HEK293 (cell line): ENCODE measurements at regions not wholly inside any gene's neighbourhood (a gene's known extent, or its start where the extent isn't known, plus 50 kb on each side); places are given as distances from the start of the nearest gene placed in this dataset.

Experiments
- CTCF ChIA-PET: fragments of 350-600 bp; formaldehyde crosslinking; extraction: SDS; loops from one replicate; lab custom pipeline; 2021; ENCODE audit warnings: antibody characterized with exemption; lab: Yijun Ruan, JAX
- POLR2A ChIA-PET: fragments of 300-600 bp; formaldehyde crosslinking; extraction: SDS; loops from one replicate; lab custom pipeline; 2020; ENCODE audit warnings: antibody characterized with exemption, inconsistent platforms; lab: Yijun Ruan, JAX
- H3K27ac ChIP-seq: fragments of 200-500 bp; sonication (Bioruptor generic); 2 replicates; pipeline ENCODE4 v1.5.1; 2014; ENCODE audit warnings: low read depth, low read length, control low read depth, inconsistent platforms; ENCODE audit errors: extremely low read depth
- H3K36me3 ChIP-seq, 2 experiments: fragments of 200-500 bp in 1 of 2; sonication (Bioruptor generic) in 1 of 2; 1 replicate in 1 of 2; 2 replicates in 1 of 2; pipeline ENCODE4 v1.5.1; 2014 to 2017; ENCODE audit warnings: inconsistent platforms in 2 of 2, low read length in 2 of 2; ENCODE audit not compliant: control insufficient read depth in 2 of 2, insufficient read depth in 1 of 2
- H3K4me1 ChIP-seq: fragments of 200-500 bp; sonication (Bioruptor generic); 2 replicates; pipeline ENCODE4 v1.5.1; 2014; ENCODE audit warnings: mild to moderate bottlenecking, low read length, inconsistent platforms; ENCODE audit not compliant: control insufficient read depth, insufficient read depth
- H3K4me3 ChIP-seq: 2 replicates; pipeline ENCODE4 v1.5.1; 2011; ENCODE audit warnings: low read depth, mild to moderate bottlenecking, control low read depth, low read length, moderate library complexity
- H3K9me3 ChIP-seq: fragments of 200-500 bp; sonication (Bioruptor generic); 2 replicates; pipeline ENCODE4 v1.5.1; 2014; ENCODE audit warnings: low read depth, low read length, inconsistent platforms; ENCODE audit not compliant: control insufficient read depth, insufficient read depth
- GFI1B ChIP-seq: fragments of 450-650 bp; formaldehyde crosslinking; IDR thresholded peaks from 2 replicates; pipeline ENCODE4 v1.5.1; 2016; ENCODE audit warnings: missing biosample characterization, missing genetic modification characterization
- MYNN ChIP-seq: fragments of 450-650 bp; formaldehyde crosslinking; IDR thresholded peaks from 2 replicates; pipeline ENCODE4 v1.5.1; 2016; ENCODE audit warnings: missing biosample characterization, missing genetic modification characterization, borderline replicate concordance
- SETDB1 ChIP-seq: IDR thresholded peaks from one replicate; pipeline ENCODE4 v1.6.1; 2017; ENCODE audit warnings: mild to moderate bottlenecking, low read length, moderate library complexity, mixed read lengths; ENCODE audit not compliant: insufficient read length
- YY2 ChIP-seq: fragments of 450-650 bp; formaldehyde crosslinking; IDR thresholded peaks from 2 replicates; pipeline ENCODE4 v1.5.1; 2016; ENCODE audit warnings: missing biosample characterization, missing genetic modification characterization
- ZFP69B ChIP-seq: fragments of 450-650 bp; formaldehyde crosslinking; IDR thresholded peaks from 2 replicates; pipeline ENCODE4 v1.5.1; 2016; ENCODE audit warnings: missing biosample characterization, missing genetic modification characterization
- ZNF10 ChIP-seq: fragments of 450-650 bp; formaldehyde crosslinking; IDR thresholded peaks from 2 replicates; pipeline ENCODE4 v1.5.1; 2017; ENCODE audit warnings: missing biosample characterization, missing genetic modification characterization
- ZNF121 ChIP-seq: fragments of 450-650 bp; formaldehyde crosslinking; IDR thresholded peaks from 2 replicates; pipeline ENCODE4 v1.5.1; 2016; ENCODE audit warnings: missing biosample characterization, missing genetic modification characterization
- ZNF157 ChIP-seq: fragments of 450-650 bp; formaldehyde crosslinking; IDR thresholded peaks from 2 replicates; pipeline ENCODE4 v1.5.1; 2016; ENCODE audit warnings: missing biosample characterization, missing genetic modification characterization
- ZNF19 ChIP-seq: fragments of 450-650 bp; formaldehyde crosslinking; IDR thresholded peaks from 2 replicates; pipeline ENCODE4; 2016; ENCODE audit warnings: missing biosample characterization, missing genetic modification characterization, low read depth
- ZNF211 ChIP-seq: fragments of 450-650 bp; formaldehyde crosslinking; IDR thresholded peaks from 2 replicates; pipeline ENCODE4 v1.5.1; 2016; ENCODE audit warnings: low read depth, missing biosample characterization, missing genetic modification characterization
- ZNF248 ChIP-seq: fragments of 450-650 bp; formaldehyde crosslinking; IDR thresholded peaks from 2 replicates; pipeline ENCODE4 v1.5.1; 2017; ENCODE audit warnings: missing biosample characterization, missing genetic modification characterization
- ZNF324 ChIP-seq: fragments of 450-650 bp; formaldehyde crosslinking; IDR thresholded peaks from 2 replicates; pipeline ENCODE4 v1.5.1; 2016; ENCODE audit warnings: missing biosample characterization, missing genetic modification characterization
- ZNF394 ChIP-seq: fragments of 450-650 bp; formaldehyde crosslinking; IDR thresholded peaks from 2 replicates; pipeline ENCODE4 v1.5.1; 2016; ENCODE audit warnings: missing biosample characterization, missing genetic modification characterization, mild to moderate bottlenecking, moderate library complexity, borderline replicate concordance
- ZNF416 ChIP-seq: fragments of 450-650 bp; formaldehyde crosslinking; IDR thresholded peaks from 2 replicates; pipeline ENCODE4 v1.5.1; 2016; ENCODE audit warnings: missing biosample characterization, missing genetic modification characterization
- ZNF423 ChIP-seq: fragments of 450-650 bp; formaldehyde crosslinking; IDR thresholded peaks from 2 replicates; pipeline ENCODE4 v1.5.1; 2016; ENCODE audit warnings: missing biosample characterization, missing genetic modification characterization
- ZNF530 ChIP-seq: fragments of 450-650 bp; formaldehyde crosslinking; IDR thresholded peaks from 2 replicates; pipeline ENCODE4 v1.5.1; 2016; ENCODE audit warnings: low read depth, missing biosample characterization, missing genetic modification characterization
- ZNF600 ChIP-seq: fragments of 450-650 bp; formaldehyde crosslinking; IDR thresholded peaks from 2 replicates; pipeline ENCODE4 v1.5.1; 2016; ENCODE audit warnings: missing biosample characterization, missing genetic modification characterization
- ZNF610 ChIP-seq: fragments of 450-650 bp; formaldehyde crosslinking; IDR thresholded peaks from 2 replicates; pipeline ENCODE4 v1.5.1; 2016; ENCODE audit warnings: missing biosample characterization, missing genetic modification characterization, borderline replicate concordance
- ZNF623 ChIP-seq: fragments of 450-650 bp; formaldehyde crosslinking; IDR thresholded peaks from 2 replicates; pipeline ENCODE4 v1.5.1; 2016; ENCODE audit warnings: missing biosample characterization, missing genetic modification characterization
- ZNF76 ChIP-seq: fragments of 450-650 bp; formaldehyde crosslinking; IDR thresholded peaks from 2 replicates; pipeline ENCODE4; 2016; ENCODE audit warnings: low read depth, missing biosample characterization, missing genetic modification characterization, borderline replicate concordance
- ZNF776 ChIP-seq: fragments of 450-650 bp; formaldehyde crosslinking; IDR thresholded peaks from 2 replicates; pipeline ENCODE4 v1.5.0; 2017; ENCODE audit warnings: missing biosample characterization, missing genetic modification characterization, borderline replicate concordance
- TF ChIP-seq, protein P1 (sequence below): fragments of 450-650 bp; formaldehyde crosslinking; IDR thresholded peaks from 2 replicates; pipeline ENCODE4 v1.5.1; 2016; ENCODE audit warnings: missing biosample characterization, missing genetic modification characterization
- TF ChIP-seq, protein P2 (sequence below): fragments of 450-650 bp; formaldehyde crosslinking; IDR thresholded peaks from 2 replicates; pipeline ENCODE4 v1.5.0; 2017; ENCODE audit warnings: missing biosample characterization, missing genetic modification characterization, borderline replicate concordance
- TF ChIP-seq, protein P3 (sequence below): fragments of 450-650 bp; formaldehyde crosslinking; IDR thresholded peaks from 2 replicates; pipeline ENCODE4 v1.5.1; 2016; ENCODE audit warnings: missing biosample characterization, missing genetic modification characterization
- TF ChIP-seq, protein P4 (sequence below): fragments of 450-650 bp; formaldehyde crosslinking; IDR thresholded peaks from 2 replicates; pipeline ENCODE4 v1.5.1; 2016; ENCODE audit warnings: missing biosample characterization, missing genetic modification characterization

DNA sequence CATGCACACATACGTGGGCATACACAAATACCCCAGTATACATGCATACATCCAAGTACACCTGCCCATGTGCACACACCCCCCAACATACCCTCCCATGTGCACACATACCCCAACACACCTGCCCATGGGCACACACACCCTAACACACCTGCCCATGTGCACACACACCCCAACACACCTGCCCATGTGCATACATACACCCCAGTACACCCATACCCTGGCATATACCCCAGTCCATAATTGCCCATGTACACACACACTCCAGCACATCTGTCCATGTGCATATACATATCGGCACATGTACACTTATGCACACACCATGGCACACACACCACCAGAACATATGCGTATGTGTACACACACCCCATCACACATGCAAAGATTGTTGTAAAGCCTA, 475.2 kb downstream of the PREX1 start (continued):
- TF ChIP-seq ZNF76 (tag by site-specific recombination), result no peak
- no peak for TF ChIP-seq ZNF211 (tag by site-specific recombination)
- TF ChIP-seq YY2, result no peak

DNA sequence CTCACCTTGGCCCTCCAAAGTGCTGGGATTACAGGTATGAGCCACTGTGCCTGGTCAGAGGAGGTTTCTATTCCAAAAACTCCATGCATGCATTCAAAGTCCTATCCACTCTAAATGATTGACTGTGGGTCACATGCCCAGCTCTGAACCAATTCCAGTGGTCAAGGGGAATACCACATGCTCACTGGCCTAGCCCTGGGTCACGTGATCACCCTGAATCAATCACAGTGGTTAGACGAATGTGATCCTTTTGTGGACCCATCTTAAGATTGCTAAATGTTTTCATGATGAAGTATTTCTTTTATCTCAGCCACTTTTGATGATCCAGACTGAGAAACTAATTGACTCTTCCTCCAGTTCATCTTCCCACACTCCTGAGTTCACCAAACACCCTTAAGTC, 475.8 kb downstream of the PREX1 start:
- Histone ChIP-seq H3K9me3 (no peaks in the 10 kb centered on the region), H3K4me3 (no peak overlapping the region), H3K36me3 (no peaks in the 10 kb centered on the region), H3K27ac (no peak overlapping the region), H3K4me1 (no peaks in the 10 kb centered on the region)
- ChIA-PET CTCF (interaction anchor here (0.9 to 2.6 kb wide), 3 partner anchors 13 to 268 kb away, joined by 3 to 7 read pairs (median 6); no protein-coding TSS in a partner anchor), POLR2A (no interaction called here)
- no peak for TF ChIP-seq ZNF211 (tag by site-specific recombination)
- TF ChIP-seq, protein P1, sequence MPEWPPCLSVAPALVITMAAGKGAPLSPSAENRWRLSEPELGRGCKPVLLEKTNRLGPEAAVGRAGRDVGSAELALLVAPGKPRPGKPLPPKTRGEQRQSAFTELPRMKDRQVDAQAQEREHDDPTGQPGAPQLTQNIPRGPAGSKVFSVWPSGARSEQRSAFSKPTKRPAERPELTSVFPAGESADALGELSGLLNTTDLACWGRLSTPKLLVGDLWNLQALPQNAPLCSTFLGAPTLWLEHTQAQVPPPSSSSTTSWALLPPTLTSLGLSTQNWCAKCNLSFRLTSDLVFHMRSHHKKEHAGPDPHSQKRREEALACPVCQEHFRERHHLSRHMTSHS (tag by site-specific recombination), result no peak
- TF ChIP-seq ZNF394 (tag by site-specific recombination), result no peak
- TF ChIP-seq ZNF10 (tag by site-specific recombination), result no peak
- TF ChIP-seq ZNF19 (tag by site-specific recombination), result no peak

DNA sequence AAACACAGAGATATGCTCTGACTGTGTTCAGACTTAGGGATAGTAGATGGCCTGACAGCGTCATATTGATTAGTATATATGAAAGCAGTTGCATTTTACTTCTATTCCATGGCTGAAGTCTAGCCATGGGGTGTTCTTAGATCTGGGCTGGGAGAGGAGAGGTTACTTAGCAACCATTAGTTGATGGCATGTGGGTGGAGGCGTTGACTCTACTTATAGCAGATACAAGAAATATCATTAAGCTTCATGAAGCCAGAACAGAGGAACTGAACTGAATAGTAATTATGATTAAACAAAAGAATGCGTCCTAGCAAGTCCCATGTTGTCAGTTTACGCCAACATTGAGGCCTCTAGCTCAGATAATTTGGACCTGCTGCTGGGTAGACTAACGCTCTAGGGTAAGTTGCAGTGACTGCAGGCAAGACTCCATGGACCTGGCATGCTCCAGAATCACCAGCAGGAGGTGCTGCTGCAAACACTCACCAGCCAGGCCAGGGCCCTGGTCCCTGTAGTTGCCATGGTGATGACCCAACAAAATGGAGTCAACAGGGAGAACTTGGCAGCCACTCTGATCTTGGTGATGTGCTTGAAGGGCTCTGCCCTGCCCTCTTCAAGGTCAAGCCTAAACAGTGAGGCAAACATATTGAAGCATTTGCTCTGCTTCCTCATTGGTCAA, 477.3 kb downstream of the PREX1 start:
- Histone ChIP-seq H3K27ac (no peak overlapping the region), H3K9me3 (no peaks in the 10 kb centered on the region), H3K4me1 (no peaks in the 10 kb centered on the region), H3K4me3 (no peak overlapping the region), H3K36me3 (no peaks in the 10 kb centered on the region)
- TF ChIP-seq ZNF248 (tag by site-specific recombination) (no peak), ZNF157 (no peak), ZFP69B (tag by site-specific recombination) (no peak), ZNF530 (tag by site-specific recombination) (no peak), ZNF600 (no peak), ZNF776 (tag by site-specific recombination) (no peak), ZNF324 (tag by site-specific recombination) (no peak), ZNF121 (tag by site-specific recombination) (no peak), ZNF423 (tag by site-specific recombination) (no peak), MYNN (tag by site-specific recombination) (no peak), GFI1B (tag by site-specific recombination) (no peak), ZNF416 (no peak), ZNF623 (tag by site-specific recombination) (no peak), ZNF610 (tag by site-specific recombination) (no peak), SETDB1 (no peak)
- TF ChIP-seq, protein P2, sequence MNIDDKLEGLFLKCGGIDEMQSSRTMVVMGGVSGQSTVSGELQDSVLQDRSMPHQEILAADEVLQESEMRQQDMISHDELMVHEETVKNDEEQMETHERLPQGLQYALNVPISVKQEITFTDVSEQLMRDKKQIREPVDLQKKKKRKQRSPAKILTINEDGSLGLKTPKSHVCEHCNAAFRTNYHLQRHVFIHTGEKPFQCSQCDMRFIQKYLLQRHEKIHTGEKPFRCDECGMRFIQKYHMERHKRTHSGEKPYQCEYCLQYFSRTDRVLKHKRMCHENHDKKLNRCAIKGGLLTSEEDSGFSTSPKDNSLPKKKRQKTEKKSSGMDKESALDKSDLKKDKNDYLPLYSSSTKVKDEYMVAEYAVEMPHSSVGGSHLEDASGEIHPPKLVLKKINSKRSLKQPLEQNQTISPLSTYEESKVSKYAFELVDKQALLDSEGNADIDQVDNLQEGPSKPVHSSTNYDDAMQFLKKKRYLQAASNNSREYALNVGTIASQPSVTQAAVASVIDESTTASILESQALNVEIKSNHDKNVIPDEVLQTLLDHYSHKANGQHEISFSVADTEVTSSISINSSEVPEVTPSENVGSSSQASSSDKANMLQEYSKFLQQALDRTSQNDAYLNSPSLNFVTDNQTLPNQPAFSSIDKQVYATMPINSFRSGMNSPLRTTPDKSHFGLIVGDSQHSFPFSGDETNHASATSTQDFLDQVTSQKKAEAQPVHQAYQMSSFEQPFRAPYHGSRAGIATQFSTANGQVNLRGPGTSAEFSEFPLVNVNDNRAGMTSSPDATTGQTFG (tag by site-specific recombination), result no peak
- TF ChIP-seq, protein P3, sequence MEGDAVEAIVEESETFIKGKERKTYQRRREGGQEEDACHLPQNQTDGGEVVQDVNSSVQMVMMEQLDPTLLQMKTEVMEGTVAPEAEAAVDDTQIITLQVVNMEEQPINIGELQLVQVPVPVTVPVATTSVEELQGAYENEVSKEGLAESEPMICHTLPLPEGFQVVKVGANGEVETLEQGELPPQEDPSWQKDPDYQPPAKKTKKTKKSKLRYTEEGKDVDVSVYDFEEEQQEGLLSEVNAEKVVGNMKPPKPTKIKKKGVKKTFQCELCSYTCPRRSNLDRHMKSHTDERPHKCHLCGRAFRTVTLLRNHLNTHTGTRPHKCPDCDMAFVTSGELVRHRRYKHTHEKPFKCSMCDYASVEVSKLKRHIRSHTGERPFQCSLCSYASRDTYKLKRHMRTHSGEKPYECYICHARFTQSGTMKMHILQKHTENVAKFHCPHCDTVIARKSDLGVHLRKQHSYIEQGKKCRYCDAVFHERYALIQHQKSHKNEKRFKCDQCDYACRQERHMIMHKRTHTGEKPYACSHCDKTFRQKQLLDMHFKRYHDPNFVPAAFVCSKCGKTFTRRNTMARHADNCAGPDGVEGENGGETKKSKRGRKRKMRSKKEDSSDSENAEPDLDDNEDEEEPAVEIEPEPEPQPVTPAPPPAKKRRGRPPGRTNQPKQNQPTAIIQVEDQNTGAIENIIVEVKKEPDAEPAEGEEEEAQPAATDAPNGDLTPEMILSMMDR (tag by site-specific recombination), result no peak
- TF ChIP-seq, protein P4, sequence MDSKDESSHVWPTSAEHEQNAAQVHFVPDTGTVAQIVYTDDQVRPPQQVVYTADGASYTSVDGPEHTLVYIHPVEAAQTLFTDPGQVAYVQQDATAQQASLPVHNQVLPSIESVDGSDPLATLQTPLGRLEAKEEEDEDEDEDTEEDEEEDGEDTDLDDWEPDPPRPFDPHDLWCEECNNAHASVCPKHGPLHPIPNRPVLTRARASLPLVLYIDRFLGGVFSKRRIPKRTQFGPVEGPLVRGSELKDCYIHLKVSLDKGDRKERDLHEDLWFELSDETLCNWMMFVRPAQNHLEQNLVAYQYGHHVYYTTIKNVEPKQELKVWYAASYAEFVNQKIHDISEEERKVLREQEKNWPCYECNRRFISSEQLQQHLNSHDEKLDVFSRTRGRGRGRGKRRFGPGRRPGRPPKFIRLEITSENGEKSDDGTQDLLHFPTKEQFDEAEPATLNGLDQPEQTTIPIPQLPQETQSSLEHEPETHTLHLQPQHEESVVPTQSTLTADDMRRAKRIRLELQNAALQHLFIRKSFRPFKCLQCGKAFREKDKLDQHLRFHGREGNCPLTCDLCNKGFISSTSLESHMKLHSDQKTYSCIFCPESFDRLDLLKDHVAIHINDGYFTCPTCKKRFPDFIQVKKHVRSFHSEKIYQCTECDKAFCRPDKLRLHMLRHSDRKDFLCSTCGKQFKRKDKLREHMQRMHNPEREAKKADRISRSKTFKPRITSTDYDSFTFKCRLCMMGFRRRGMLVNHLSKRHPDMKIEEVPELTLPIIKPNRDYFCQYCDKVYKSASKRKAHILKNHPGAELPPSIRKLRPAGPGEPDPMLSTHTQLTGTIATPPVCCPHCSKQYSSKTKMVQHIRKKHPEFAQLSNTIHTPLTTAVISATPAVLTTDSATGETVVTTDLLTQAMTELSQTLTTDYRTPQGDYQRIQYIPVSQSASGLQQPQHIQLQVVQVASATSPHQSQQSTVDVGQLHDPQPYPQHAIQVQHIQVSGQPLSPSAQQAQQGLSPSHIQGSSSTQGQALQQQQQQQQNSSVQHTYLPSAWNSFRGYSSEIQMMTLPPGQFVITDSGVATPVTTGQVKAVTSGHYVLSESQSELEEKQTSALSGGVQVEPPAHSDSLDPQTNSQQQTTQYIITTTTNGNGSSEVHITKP (tag by site-specific recombination), result no peak
- ChIA-PET CTCF (interaction anchor here (0.6 to 2.6 kb wide), 7 partner anchors 8 to 270 kb away, joined by 3 to 7 read pairs (median 4); no protein-coding TSS in a partner anchor), POLR2A (no interaction called here)
